GM10266 (cell line): ENCODE measurements at regions not wholly inside any gene's neighbourhood (a gene's known extent, or its start where the extent isn't known, plus 50 kb on each side); places are given as distances from the start of the nearest gene placed in this dataset.

Source experiments
- DNase-seq: peaks from one replicate; pipeline ENCODE4 v3.0.0; 2012; ENCODE audit errors: extremely low spot score
- TF ChIP-seq, protein P1 (sequence below): IDR thresholded peaks from 2 replicates; pipeline ENCODE4 v1.5.1; 2012; ENCODE audit warnings: mild to moderate bottlenecking, low read depth; ENCODE audit not compliant: control insufficient read depth, insufficient read depth; ENCODE audit errors: missing control alignments

DNA sequence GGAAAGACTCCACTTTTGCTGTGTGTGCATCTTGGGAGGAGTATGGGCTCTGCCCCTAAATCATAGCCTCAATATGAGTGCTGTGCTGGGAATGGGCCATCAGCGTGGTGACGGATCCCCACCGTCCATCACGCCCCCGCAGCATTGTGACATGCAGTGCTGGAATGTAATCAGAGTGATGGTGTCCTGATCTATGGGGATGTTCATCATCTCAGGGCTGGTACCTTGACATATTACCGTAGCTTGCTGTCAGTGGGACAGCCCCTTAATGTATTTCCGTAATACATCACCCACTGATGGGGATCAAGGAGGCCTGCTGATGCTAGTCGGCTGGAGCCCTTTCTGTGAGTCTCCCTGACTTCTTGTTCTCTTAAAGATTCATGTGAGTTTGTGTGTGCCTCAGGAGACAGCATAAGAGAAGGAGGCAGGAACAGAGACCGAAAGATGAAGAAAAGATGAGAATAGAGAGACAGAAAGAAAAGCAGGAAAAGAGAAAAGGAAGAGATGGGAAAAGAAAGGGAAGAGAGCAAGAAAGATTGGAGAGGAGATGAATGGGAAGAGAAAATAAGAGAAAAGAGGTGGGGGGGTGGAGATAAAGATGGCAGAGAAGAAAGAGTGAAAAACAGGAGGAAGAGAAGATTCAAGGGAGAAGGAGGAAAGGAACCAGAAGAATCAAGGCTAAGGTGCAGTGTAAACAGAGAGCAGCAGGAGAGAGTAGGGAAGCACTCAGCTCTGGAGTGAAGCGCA lies 183.7 kb downstream of the RPLP1 start:
- no peak for DNase-seq
- TF ChIP-seq, protein P1, sequence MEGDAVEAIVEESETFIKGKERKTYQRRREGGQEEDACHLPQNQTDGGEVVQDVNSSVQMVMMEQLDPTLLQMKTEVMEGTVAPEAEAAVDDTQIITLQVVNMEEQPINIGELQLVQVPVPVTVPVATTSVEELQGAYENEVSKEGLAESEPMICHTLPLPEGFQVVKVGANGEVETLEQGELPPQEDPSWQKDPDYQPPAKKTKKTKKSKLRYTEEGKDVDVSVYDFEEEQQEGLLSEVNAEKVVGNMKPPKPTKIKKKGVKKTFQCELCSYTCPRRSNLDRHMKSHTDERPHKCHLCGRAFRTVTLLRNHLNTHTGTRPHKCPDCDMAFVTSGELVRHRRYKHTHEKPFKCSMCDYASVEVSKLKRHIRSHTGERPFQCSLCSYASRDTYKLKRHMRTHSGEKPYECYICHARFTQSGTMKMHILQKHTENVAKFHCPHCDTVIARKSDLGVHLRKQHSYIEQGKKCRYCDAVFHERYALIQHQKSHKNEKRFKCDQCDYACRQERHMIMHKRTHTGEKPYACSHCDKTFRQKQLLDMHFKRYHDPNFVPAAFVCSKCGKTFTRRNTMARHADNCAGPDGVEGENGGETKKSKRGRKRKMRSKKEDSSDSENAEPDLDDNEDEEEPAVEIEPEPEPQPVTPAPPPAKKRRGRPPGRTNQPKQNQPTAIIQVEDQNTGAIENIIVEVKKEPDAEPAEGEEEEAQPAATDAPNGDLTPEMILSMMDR = no peak

DNA sequence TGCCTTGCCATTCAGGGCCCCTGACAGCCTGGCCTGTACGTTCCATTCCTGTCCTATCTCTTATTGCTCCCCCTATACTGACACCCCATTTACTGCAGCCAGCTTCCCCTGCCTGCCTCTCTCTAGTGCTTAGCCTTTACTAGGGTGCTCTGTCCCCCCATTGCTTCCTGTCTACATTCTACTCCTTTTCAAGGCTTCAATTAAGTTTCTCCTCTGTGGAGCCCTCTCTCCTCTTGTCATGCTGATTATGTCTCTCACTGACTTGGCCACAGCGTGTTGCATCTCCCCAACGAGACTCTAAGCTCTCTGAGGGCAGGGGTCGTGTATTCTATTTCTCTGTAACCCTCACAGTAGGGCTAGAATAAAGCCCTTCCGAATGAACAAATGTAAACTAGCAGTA lies 185.2 kb downstream of the RPLP1 start:
- TF ChIP-seq, protein P1 = no peak
- DNase-seq = no peak

DNA sequence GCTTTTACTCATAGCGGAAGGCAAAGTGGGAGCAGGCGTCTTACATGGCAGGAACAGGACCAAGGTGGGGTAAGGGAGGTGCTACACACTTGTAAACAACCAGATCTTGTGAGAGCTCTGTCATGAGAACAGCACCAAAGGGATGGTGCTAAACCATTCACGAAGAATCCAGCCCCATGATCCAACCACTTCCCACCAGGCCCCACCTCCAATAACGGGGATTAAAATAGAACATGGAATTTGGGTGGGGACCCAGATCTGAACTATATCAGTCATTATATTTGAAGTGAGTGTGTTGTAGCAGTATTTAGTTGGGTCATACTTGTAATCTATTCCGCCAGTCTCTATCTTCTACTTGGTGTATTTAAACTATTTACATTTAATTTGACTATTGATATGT lies 190.9 kb downstream of the RPLP1 start:
- DNase-seq = no peak
- TF ChIP-seq, protein P1 = no peak

DNA sequence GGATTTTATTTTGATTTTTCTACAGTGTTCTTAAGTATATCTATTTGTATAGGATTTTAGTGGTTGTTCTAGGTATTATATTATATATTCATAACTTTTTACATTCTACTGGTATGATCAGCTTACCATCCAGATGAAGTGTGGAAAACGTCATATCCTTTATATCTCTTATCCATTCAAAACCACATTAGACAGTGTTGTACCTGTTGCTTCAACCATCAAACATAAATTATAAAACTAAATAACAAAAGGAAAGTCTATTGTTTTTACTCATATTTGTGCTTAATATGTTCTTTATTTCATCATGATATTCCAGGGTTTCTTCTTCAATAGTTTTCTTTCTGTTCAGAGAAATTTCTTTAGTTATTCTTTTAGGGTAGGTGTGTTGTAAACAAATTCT lies 191.4 kb downstream of the RPLP1 start:
- DNase-seq = no peak
- TF ChIP-seq, protein P1 = no peak

DNA sequence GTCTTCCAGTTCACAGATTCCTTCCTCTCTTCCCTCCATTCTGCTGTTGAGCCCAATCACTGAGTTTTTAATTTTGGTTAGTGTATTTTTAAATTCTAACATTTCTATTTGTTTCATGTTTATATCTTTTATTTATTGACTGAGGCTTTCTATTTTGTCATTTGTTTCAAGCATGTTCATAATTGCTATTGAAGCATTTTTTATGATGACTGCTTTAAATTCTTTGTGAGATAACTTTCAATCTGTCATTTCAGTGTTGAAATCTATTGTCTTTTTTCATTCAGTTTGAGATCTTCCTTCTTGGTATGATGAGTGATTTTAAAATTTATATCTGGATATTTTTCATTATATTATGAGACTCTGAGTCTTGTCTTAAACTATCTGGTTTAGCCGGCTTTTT lies 192.3 kb downstream of the RPLP1 start:
- TF ChIP-seq, protein P1 = no peak
- DNase-seq = no peak

DNA sequence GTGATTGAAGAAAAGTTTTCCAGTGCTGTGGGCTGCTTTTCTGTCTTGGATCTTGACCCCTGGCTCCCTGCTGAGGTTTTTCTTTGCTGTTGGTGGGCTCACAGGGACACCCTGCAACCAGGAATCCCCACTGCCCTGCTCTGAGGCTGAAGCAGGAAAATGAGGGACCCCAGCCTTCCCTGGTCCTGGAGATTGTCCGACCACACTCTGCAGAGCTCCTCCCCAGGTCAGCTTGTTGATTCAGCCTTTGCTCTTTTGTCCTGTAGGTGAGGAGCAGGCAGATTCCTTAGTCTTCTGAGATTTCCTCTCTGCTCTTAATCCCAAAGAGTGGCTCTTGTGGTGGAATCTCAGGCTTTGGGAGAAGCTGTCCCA lies 194.5 kb downstream of the RPLP1 start:
- TF ChIP-seq, protein P1 = no peak
- no peak for DNase-seq

DNA sequence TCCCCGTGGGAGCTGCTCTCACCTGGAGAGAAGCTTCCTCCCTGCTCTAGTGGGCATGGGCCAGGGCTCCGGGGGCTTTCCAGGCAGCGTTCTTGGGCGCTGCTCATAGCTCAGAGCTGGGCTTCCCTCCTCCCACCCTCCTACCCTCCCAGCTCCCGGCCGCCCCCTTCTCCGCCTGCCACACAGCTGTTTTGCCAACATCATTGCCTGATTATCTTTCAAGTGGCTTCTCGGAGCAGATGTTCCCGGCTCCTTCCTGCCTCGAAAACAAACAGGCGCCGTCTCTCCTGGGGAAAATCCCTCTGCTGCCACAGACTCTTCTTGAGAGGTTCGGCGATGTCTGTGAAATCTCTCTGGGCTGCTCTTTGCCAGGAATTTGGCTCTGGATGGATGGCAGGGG lies 195.6 kb downstream of the RPLP1 start:
- no peak for DNase-seq
- TF ChIP-seq, protein P1 = no peak
